ENCODE measurements at regions not wholly inside any gene's neighbourhood (a gene's known extent, or its start where the extent isn't known, plus 50 kb on each side); places are given as distances from the start of the nearest gene placed in this dataset.

GRCh38 chr9:107922260-107922659 is 432.7 kb upstream of the KLF4 start:
- no peak for TF ChIP-seq CTCF (IDR thresholded peaks at IDR 0.05)
- no peak for TF ChIP-seq ZFX (IDR thresholded peaks at IDR 0.05; ENCODE audit: borderline replicate concordance)

All from 22Rv1 (cell line).